Colonic mucosa (tissue), 4 donors: ENCODE measurements at regions not wholly inside any gene's neighbourhood (a gene's known extent, or its start where the extent isn't known, plus 50 kb on each side); places are given as distances from the start of the nearest gene placed in this dataset.

ENCODE experiments used
- DNase-seq: peaks from one replicate; pipeline ENCODE4 v3.0.0-alpha.2; 2020
- H3K27ac ChIP-seq: fragments of 200-600 bp; one replicate; pipeline ENCODE4 v1.8.0; 2021
- H3K27me3 ChIP-seq: fragments of 200-600 bp; one replicate; pipeline ENCODE4 v1.8.0; 2021
- H3K36me3 ChIP-seq: fragments of 200-600 bp; one replicate; pipeline ENCODE4 v1.8.0; 2021
- H3K4me1 ChIP-seq: fragments of 200-600 bp; one replicate; pipeline ENCODE4 v1.8.0; 2021; ENCODE audit warnings: mild to moderate bottlenecking
- H3K4me3 ChIP-seq: fragments of 200-600 bp; one replicate; pipeline ENCODE4 v1.8.0; 2021
- H3K9ac ChIP-seq, 2 donors: one replicate each; pipeline ENCODE4 v1.7.0; 2013; ENCODE audit warnings: control low read depth in 2 of 2, low read depth in 2 of 2, low read length in 2 of 2
- H3K9me3 ChIP-seq: fragments of 200-600 bp; one replicate; pipeline ENCODE4 v1.8.0; 2021
- intact Hi-C: fragments of 100-400 bp; cut with DNase I; formaldehyde crosslinking; loops from one replicate; pipeline ENCODE4 v1.14.1; 2022
- TF ChIP-seq, protein P1 (sequence below): fragments of 200-600 bp; IDR thresholded peaks from one replicate; pipeline ENCODE4 v1.8.0; 2022; ENCODE audit warnings: antibody characterized with exemption, mild to moderate bottlenecking
- donor health status: healthy.
- donor health status: DM: no; HTN: no; CAD: no.
- donor health status: DM: no; HTN: no; CAD: no.

GRCh38 chr4:189376901-189377300 is 563.8 kb upstream of the FRG1 start:
- no peak for DNase-seq
- Histone ChIP-seq H3K27me3 (no peaks in the 10 kb centered on the region), H3K4me3 (no peak overlapping the region), H3K4me1 (no peaks in the 10 kb centered on the region), H3K36me3 (no peaks in the 10 kb centered on the region), H3K27ac (no peak overlapping the region), H3K9me3 (no peaks in the 10 kb centered on the region), H3K9ac (no peak overlapping the region)
- intact Hi-C loops, result no loop called here
- TF ChIP-seq, protein P1, sequence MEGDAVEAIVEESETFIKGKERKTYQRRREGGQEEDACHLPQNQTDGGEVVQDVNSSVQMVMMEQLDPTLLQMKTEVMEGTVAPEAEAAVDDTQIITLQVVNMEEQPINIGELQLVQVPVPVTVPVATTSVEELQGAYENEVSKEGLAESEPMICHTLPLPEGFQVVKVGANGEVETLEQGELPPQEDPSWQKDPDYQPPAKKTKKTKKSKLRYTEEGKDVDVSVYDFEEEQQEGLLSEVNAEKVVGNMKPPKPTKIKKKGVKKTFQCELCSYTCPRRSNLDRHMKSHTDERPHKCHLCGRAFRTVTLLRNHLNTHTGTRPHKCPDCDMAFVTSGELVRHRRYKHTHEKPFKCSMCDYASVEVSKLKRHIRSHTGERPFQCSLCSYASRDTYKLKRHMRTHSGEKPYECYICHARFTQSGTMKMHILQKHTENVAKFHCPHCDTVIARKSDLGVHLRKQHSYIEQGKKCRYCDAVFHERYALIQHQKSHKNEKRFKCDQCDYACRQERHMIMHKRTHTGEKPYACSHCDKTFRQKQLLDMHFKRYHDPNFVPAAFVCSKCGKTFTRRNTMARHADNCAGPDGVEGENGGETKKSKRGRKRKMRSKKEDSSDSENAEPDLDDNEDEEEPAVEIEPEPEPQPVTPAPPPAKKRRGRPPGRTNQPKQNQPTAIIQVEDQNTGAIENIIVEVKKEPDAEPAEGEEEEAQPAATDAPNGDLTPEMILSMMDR, result no peak

- Histone ChIP-seq H3K4me3 (no peak overlapping the region), H3K27ac (no peak overlapping the region), H3K9me3 (no peaks in the 10 kb centered on the region), H3K36me3 (no peaks in the 10 kb centered on the region), H3K4me1 (no peaks in the 10 kb centered on the region), H3K9ac (no peak overlapping the region), H3K27me3 (no peaks in the 10 kb centered on the region)
- TF ChIP-seq, protein P1, result no peak
- intact Hi-C loops, result no loop called here
- no peak for DNase-seq
These were observed 563.1 kb upstream of the FRG1 start for GRCh38 chr4:189377569-189377968.

GRCh38 chr4:189385098-189385497 is 555.6 kb upstream of the FRG1 start:
- TF ChIP-seq, protein P1, result no peak
- H3K27me3 ChIP-seq, result no peaks in the 10 kb centered on the region
- H3K36me3 ChIP-seq, result no peaks in the 10 kb centered on the region
- H3K4me3 ChIP-seq, result no peak overlapping the region
- intact Hi-C loops, result no loop called here
- H3K27ac ChIP-seq, result no peak overlapping the region
- H3K4me1 ChIP-seq, result no peaks in the 10 kb centered on the region
- no peaks in the 10 kb centered on the region for H3K9me3 ChIP-seq
- DNase-seq, result no peak
- H3K9ac ChIP-seq, result no peak overlapping the region

GRCh38 chr4:189385579-189385978 is 555.1 kb upstream of the FRG1 start:
- intact Hi-C loops, result no loop called here
- Histone ChIP-seq H3K9me3 (no peaks in the 10 kb centered on the region), H3K36me3 (no peaks in the 10 kb centered on the region), H3K4me1 (no peaks in the 10 kb centered on the region), H3K27ac (no peak overlapping the region), H3K4me3 (no peak overlapping the region), H3K9ac (no peak overlapping the region), H3K27me3 (no peaks in the 10 kb centered on the region)
- TF ChIP-seq, protein P1, result no peak
- DNase-seq, result no peak

DNA sequence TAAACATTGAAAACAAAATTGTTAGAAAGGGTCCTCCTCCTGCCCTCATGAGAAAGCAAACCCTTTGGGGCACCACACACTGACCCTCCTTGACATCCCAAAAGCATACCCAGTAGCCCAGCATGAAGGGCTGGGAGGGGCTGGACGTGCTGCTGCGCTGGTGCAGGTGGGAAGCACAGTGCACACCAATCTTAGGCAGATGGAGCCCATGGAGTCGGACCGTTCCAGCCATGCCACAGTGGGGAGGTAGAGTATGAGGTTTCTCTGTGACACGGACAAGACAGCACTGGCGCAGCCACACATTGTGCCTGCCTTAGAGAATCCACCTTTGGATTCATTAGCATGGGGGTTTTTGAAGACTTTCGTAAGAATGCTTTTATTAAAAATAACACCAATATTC is 544.2 kb upstream of the FRG1 start:
- no peaks in the 10 kb centered on the region for H3K4me1 ChIP-seq
- no peak overlapping the region for H3K27ac ChIP-seq
- H3K9ac ChIP-seq, result no peak overlapping the region
- TF ChIP-seq, protein P1, result no peak
- DNase-seq, result no peak
- H3K27me3 ChIP-seq, result no peaks in the 10 kb centered on the region
- no peaks in the 10 kb centered on the region for H3K36me3 ChIP-seq
- no peak overlapping the region for H3K4me3 ChIP-seq
- no peaks in the 10 kb centered on the region for H3K9me3 ChIP-seq
- intact Hi-C loops, result no loop called here

- intact Hi-C loops, result no loop called here
- Histone ChIP-seq H3K36me3 (no peaks in the 10 kb centered on the region), H3K9me3 (no peaks in the 10 kb centered on the region), H3K9ac (no peak overlapping the region), H3K4me1 (no peaks in the 10 kb centered on the region), H3K4me3 (no peak overlapping the region), H3K27me3 (no peaks in the 10 kb centered on the region), H3K27ac (no peak overlapping the region)
- TF ChIP-seq, protein P1, result no peak
- no peak for DNase-seq
These were observed 536.4 kb upstream of the FRG1 start for GRCh38 chr4:189404271-189404670.
